ENCODE measurements at regions not wholly inside any gene's neighbourhood (a gene's known extent, or its start where the extent isn't known, plus 50 kb on each side); places are given as distances from the start of the nearest gene placed in this dataset.

DNA sequence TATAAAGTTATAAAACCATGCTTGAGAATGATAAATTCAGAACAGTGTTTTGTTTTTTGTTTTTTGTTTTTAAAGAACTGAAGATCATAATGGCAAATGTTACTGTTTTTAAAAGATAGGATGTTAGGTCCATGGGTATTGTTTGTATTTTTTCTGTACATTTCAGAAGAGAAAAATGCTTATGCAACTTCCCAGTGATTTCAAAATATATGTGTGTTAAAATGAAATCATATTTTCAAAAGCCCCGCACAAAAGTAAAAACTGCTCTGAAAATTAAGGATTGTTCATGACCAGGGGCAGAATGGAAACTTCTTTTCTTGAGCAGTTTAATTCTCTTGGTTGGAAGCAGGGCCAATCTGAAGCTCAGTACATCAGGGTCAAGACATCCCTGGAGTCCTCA, 109.2 kb upstream of the SIRPG start:
- H3K4me1 ChIP-seq, result peaks cover 7% of the 10 kb centered on the region
- no peak for TF ChIP-seq POLR2A (IDR thresholded peaks at IDR 0.05)
- no peak for TF ChIP-seq POLR2AphosphoS5 (IDR thresholded peaks at IDR 0.05)
- TF ChIP-seq EP300 (IDR thresholded peaks at IDR 0.05), result no peak
- TF ChIP-seq, protein P1, sequence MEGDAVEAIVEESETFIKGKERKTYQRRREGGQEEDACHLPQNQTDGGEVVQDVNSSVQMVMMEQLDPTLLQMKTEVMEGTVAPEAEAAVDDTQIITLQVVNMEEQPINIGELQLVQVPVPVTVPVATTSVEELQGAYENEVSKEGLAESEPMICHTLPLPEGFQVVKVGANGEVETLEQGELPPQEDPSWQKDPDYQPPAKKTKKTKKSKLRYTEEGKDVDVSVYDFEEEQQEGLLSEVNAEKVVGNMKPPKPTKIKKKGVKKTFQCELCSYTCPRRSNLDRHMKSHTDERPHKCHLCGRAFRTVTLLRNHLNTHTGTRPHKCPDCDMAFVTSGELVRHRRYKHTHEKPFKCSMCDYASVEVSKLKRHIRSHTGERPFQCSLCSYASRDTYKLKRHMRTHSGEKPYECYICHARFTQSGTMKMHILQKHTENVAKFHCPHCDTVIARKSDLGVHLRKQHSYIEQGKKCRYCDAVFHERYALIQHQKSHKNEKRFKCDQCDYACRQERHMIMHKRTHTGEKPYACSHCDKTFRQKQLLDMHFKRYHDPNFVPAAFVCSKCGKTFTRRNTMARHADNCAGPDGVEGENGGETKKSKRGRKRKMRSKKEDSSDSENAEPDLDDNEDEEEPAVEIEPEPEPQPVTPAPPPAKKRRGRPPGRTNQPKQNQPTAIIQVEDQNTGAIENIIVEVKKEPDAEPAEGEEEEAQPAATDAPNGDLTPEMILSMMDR (IDR thresholded peaks at IDR 0.05), result no peak
- DNase-seq (ENCODE audit: low spot score in 2 of 2), result no peak
- H3K36me3 ChIP-seq, result no peaks in the 10 kb centered on the region
- WGBS, result 93% methylated on average over 1 of the region's 1 CpG
- H3K27me3 ChIP-seq, result no peaks in the 10 kb centered on the region
- no peak overlapping the region for H3K4me3 ChIP-seq
- no peak overlapping the region for H3K27ac ChIP-seq
- H3K9me3 ChIP-seq, result no peaks in the 10 kb centered on the region

DNA sequence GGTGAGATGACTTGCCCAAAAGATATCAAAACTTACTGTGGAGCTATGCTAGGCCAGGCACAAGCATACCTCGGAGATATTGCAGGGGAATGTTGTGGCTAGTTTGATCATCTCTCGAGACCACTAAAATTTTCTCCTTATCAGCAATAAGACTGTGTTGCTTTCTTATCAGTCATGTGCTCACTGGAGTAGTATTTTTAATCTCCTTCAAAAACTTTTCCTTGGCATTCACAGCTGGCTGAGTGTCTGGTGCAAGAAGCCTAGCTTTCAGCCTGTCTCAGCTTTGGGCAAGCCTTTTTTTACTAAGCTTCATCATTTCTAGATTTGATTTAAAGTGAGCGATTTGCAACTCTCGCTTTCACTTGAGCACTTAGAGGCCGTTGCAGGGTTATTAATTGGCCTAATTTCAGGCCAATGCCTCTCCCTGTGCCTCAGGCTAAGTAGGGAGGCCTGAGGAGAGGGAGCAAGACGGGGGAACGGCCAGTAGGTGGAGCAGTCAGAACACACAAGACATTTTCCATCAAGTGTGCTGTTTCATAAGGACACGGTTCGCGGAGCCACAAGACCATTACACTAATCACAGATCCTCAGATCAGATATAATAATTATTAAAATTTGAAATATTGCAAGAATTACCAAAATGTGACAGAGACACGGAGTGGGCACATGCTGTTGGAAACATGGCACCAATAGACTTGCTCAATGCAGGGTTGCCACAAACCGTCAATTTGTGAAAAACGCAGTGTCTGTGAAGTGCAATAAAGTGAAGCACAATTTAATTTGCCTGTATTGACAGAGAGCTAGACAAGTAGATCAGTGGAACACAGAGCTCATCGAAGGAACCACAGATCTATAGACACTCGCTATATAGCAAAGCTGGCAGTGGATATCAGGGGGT, 106.8 kb upstream of the SIRPG start:
- Histone ChIP-seq H3K4me1 (peaks cover 7% of the 10 kb centered on the region), H3K36me3 (no peaks in the 10 kb centered on the region), H3K9me3 (no peaks in the 10 kb centered on the region), H3K27ac (no peak overlapping the region), H3K27me3 (no peaks in the 10 kb centered on the region), H3K4me3 (no peak overlapping the region)
- 28% methylated on average over 15 of the region's 15 CpGs for WGBS
- DNase-seq (ENCODE audit: low spot score in 2 of 2), result peak in 1 of 2 donors; percentile 78
- no peak for TF ChIP-seq EP300 (IDR thresholded peaks at IDR 0.05)
- TF ChIP-seq, protein P1 (IDR thresholded peaks at IDR 0.05), result peak; percentile 47 to 78
- no peak for TF ChIP-seq POLR2A (IDR thresholded peaks at IDR 0.05)
- no peak for TF ChIP-seq POLR2AphosphoS5 (IDR thresholded peaks at IDR 0.05)

DNA sequence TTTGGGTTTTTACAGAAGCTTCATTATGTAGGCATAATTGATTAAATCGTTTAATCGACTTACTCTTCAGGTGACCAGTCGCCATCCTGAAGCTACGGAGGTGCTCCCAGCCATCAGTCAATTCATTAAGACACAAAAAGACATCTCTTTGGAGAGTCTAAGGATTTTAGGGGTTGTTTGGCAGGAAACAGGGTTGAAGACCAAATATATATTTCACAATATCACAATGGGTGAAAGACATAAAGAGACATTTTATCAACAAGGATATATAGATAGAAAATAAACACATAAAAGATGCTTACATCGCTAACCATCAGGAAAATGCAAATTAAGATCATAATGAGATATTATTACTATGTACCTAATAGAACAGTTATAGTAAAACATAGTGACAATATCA, 104.0 kb upstream of the SIRPG start:
- 84% methylated on average over 5 of the region's 5 CpGs for WGBS

DNA sequence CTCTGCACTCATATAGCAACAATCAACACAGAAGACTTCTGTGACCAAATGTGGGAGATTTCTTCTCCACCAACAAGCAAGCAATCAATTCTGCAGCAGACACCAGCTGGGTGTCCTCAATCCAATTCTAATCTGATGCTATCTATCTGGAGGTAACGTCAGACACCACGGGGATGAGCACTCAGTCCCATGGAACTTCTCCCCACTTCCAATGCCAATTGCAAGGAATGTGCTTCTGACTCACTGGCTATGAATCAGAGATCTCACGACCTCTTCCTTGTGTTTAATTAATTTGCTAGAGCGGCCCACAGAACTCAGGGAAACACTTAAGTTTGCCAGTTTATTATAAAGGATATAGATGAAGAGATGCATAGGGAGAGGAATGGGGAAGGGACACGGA, 103.5 kb upstream of the SIRPG start:
- 35% methylated on average over 5 of the region's 5 CpGs for WGBS

More for the DNA sequence above, 104.0 kb upstream of the SIRPG start:
- H3K36me3 ChIP-seq, result no peaks in the 10 kb centered on the region
- TF ChIP-seq POLR2AphosphoS5 (IDR thresholded peaks at IDR 0.05), result no peak
- TF ChIP-seq POLR2A (IDR thresholded peaks at IDR 0.05), result no peak
- TF ChIP-seq, protein P1 (IDR thresholded peaks at IDR 0.05), result no peak
- no peak for TF ChIP-seq EP300 (IDR thresholded peaks at IDR 0.05)
- no peaks in the 10 kb centered on the region for H3K9me3 ChIP-seq
- H3K4me1 ChIP-seq, result peaks cover 7% of the 10 kb centered on the region
- H3K4me3 ChIP-seq, result no peak overlapping the region
- no peak for DNase-seq (ENCODE audit: low spot score in 2 of 2)
- H3K27ac ChIP-seq, result no peak overlapping the region
- H3K27me3 ChIP-seq, result no peaks in the 10 kb centered on the region

DNA sequence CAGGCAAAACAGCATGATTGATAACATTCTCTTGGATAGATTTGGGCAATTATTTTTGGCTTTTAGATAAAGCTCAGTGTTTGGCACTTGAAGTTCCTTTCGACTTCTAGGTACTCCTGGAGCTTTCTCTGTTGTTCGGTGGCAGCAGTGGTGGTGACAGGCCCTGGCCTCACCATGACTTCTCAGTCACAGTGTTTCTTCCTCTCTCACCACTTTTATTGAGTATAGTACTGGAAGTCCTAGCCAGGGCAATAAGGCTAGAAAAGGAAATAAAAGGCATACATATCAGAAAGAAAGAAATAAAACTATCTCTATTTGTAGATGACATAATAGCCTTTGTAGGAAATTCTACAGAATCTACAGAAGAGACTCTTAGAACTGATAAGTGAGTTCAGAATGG, 101.2 kb upstream of the SIRPG start:
- no peak for TF ChIP-seq EP300 (IDR thresholded peaks at IDR 0.05)
- TF ChIP-seq, protein P1 (IDR thresholded peaks at IDR 0.05), result no peak
- H3K4me3 ChIP-seq, result no peak overlapping the region
- DNase-seq (ENCODE audit: low spot score in 2 of 2), result no peak
- no peaks in the 10 kb centered on the region for H3K36me3 ChIP-seq
- 91% methylated on average over 2 of the region's 2 CpGs for WGBS
- H3K27ac ChIP-seq, result no peak overlapping the region
- no peaks in the 10 kb centered on the region for H3K4me1 ChIP-seq
- H3K9me3 ChIP-seq, result no peaks in the 10 kb centered on the region
- H3K27me3 ChIP-seq, result no peaks in the 10 kb centered on the region

More for the DNA sequence above, 103.5 kb upstream of the SIRPG start:
- no peak for DNase-seq (ENCODE audit: low spot score in 2 of 2)
- H3K4me3 ChIP-seq, result no peak overlapping the region
- H3K27me3 ChIP-seq, result no peaks in the 10 kb centered on the region
- no peak overlapping the region for H3K27ac ChIP-seq
- TF ChIP-seq POLR2AphosphoS5 (IDR thresholded peaks at IDR 0.05) (no peak), POLR2A (IDR thresholded peaks at IDR 0.05) (no peak), EP300 (IDR thresholded peaks at IDR 0.05) (no peak)
- TF ChIP-seq, protein P1 (IDR thresholded peaks at IDR 0.05), result no peak
- H3K36me3 ChIP-seq, result no peaks in the 10 kb centered on the region
- H3K9me3 ChIP-seq, result no peaks in the 10 kb centered on the region
- peaks cover 7% of the 10 kb centered on the region for H3K4me1 ChIP-seq
